Muscle layer of duodenum (tissue), 2 donors: ENCODE measurements at regions not wholly inside any gene's neighbourhood (a gene's known extent, or its start where the extent isn't known, plus 50 kb on each side); places are given as distances from the start of the nearest gene placed in this dataset.

Source experiments
- H3K27ac ChIP-seq: one replicate; pipeline ENCODE4 v1.7.0; 2013; ENCODE audit warnings: mild to moderate bottlenecking, low read length
- H3K27me3 ChIP-seq: one replicate; pipeline ENCODE4 v1.7.0; 2013; ENCODE audit warnings: low read depth, mild to moderate bottlenecking, control low read depth, low read length
- H3K36me3 ChIP-seq, 2 donors: one replicate each; pipeline ENCODE4 v1.7.0; 2013; ENCODE audit warnings: low read length in 2 of 2, control low read depth in 1 of 2, mild to moderate bottlenecking in 1 of 2; ENCODE audit not compliant: insufficient read depth in 2 of 2, control insufficient read depth in 1 of 2
- H3K4me1 ChIP-seq, 2 donors: one replicate each; pipeline ENCODE4 v1.7.0; 2013; ENCODE audit warnings: low read length in 2 of 2, mild to moderate bottlenecking in 2 of 2, control low read depth in 1 of 2, moderate library complexity in 1 of 2; ENCODE audit not compliant: insufficient read depth in 2 of 2, control insufficient read depth in 1 of 2
- H3K4me3 ChIP-seq, 2 donors: one replicate each; pipeline ENCODE4 v1.7.0; 2013; ENCODE audit warnings: low read length in 2 of 2, low read depth in 1 of 2, mild to moderate bottlenecking in 1 of 2
- H3K9me3 ChIP-seq, 2 donors: one replicate each; pipeline ENCODE4 v1.7.0; 2013; ENCODE audit warnings: low read length in 2 of 2, control low read depth in 1 of 2, mild to moderate bottlenecking in 1 of 2; ENCODE audit not compliant: control insufficient read depth in 1 of 2
- donor health status: healthy.

GRCh38 chr14:42814817-42815216 is 1208.1 kb downstream of the LRFN5 start:
- H3K9me3 ChIP-seq: peaks cover 0 to 3% of the 10 kb centered on the region in 2 donors
- H3K27ac ChIP-seq: no peak overlapping the region
- no peaks in the 10 kb centered on the region for H3K36me3 ChIP-seq
- no peaks in the 10 kb centered on the region for H3K4me1 ChIP-seq
- H3K27me3 ChIP-seq: no peaks in the 10 kb centered on the region
- no peak overlapping the region for H3K4me3 ChIP-seq

GRCh38 chr14:42806909-42807315 is 1200.2 kb downstream of the LRFN5 start:
- Histone ChIP-seq H3K27me3 (no peaks in the 10 kb centered on the region), H3K27ac (no peak overlapping the region), H3K4me3 (no peak overlapping the region), H3K4me1 (no peaks in the 10 kb centered on the region), H3K9me3 (no peaks in the 10 kb centered on the region), H3K36me3 (no peaks in the 10 kb centered on the region)

GRCh38 chr14:42804141-42804540 is 1197.5 kb downstream of the LRFN5 start:
- H3K27ac ChIP-seq: no peak overlapping the region
- no peaks in the 10 kb centered on the region for H3K36me3 ChIP-seq
- no peak overlapping the region for H3K4me3 ChIP-seq
- H3K9me3 ChIP-seq: no peaks in the 10 kb centered on the region
- H3K27me3 ChIP-seq: no peaks in the 10 kb centered on the region
- H3K4me1 ChIP-seq: no peaks in the 10 kb centered on the region

GRCh38 chr14:42802346-42802745 is 1195.7 kb downstream of the LRFN5 start:
- Histone ChIP-seq H3K36me3 (no peaks in the 10 kb centered on the region), H3K4me3 (no peak overlapping the region), H3K27ac (no peak overlapping the region), H3K4me1 (no peaks in the 10 kb centered on the region), H3K9me3 (no peaks in the 10 kb centered on the region), H3K27me3 (no peaks in the 10 kb centered on the region)

GRCh38 chr14:42792166-42792565 is 1185.5 kb downstream of the LRFN5 start:
- Histone ChIP-seq H3K4me3 (no peak overlapping the region), H3K36me3 (no peaks in the 10 kb centered on the region), H3K9me3 (no peaks in the 10 kb centered on the region), H3K27ac (no peak overlapping the region), H3K27me3 (no peaks in the 10 kb centered on the region), H3K4me1 (no peaks in the 10 kb centered on the region)

- no peaks in the 10 kb centered on the region for H3K36me3 ChIP-seq
- no peaks in the 10 kb centered on the region for H3K4me1 ChIP-seq
- no peak overlapping the region for H3K4me3 ChIP-seq
- no peaks in the 10 kb centered on the region for H3K27me3 ChIP-seq
- H3K27ac ChIP-seq: no peak overlapping the region
- H3K9me3 ChIP-seq: peaks cover 0 to 12% of the 10 kb centered on the region in 2 donors
Measured at GRCh38 chr14:42782754-42783153, 1176.1 kb downstream of the LRFN5 start.

GRCh38 chr14:42778984-42779383 is 1172.3 kb downstream of the LRFN5 start:
- Histone ChIP-seq H3K9me3 (no peaks in the 10 kb centered on the region), H3K27ac (no peak overlapping the region), H3K36me3 (no peaks in the 10 kb centered on the region), H3K4me3 (no peak overlapping the region), H3K27me3 (no peaks in the 10 kb centered on the region), H3K4me1 (no peaks in the 10 kb centered on the region)

- H3K27me3 ChIP-seq: no peaks in the 10 kb centered on the region
- H3K4me1 ChIP-seq: no peaks in the 10 kb centered on the region
- H3K27ac ChIP-seq: no peak overlapping the region
- H3K4me3 ChIP-seq: no peak overlapping the region
- no peaks in the 10 kb centered on the region for H3K9me3 ChIP-seq
- H3K36me3 ChIP-seq: no peaks in the 10 kb centered on the region
Measured at GRCh38 chr14:42750771-42751170, 1144.1 kb downstream of the LRFN5 start.

- no peak overlapping the region for H3K27ac ChIP-seq
- no peaks in the 10 kb centered on the region for H3K36me3 ChIP-seq
- no peaks in the 10 kb centered on the region for H3K27me3 ChIP-seq
- no peaks in the 10 kb centered on the region for H3K4me1 ChIP-seq
- no peaks in the 10 kb centered on the region for H3K9me3 ChIP-seq
- no peak overlapping the region for H3K4me3 ChIP-seq
Measured at GRCh38 chr14:42742084-42742483, 1135.4 kb downstream of the LRFN5 start.

- no peaks in the 10 kb centered on the region for H3K36me3 ChIP-seq
- H3K4me3 ChIP-seq: no peak overlapping the region
- no peaks in the 10 kb centered on the region for H3K27me3 ChIP-seq
- H3K9me3 ChIP-seq: no peaks in the 10 kb centered on the region
- H3K4me1 ChIP-seq: no peaks in the 10 kb centered on the region
- no peak overlapping the region for H3K27ac ChIP-seq
Measured at GRCh38 chr14:42736408-42736807, 1129.7 kb downstream of the LRFN5 start.

GRCh38 chr14:42734041-42734440 is 1127.4 kb downstream of the LRFN5 start:
- no peak overlapping the region for H3K4me3 ChIP-seq
- H3K27me3 ChIP-seq: no peaks in the 10 kb centered on the region
- H3K27ac ChIP-seq: no peak overlapping the region
- H3K36me3 ChIP-seq: no peaks in the 10 kb centered on the region
- H3K4me1 ChIP-seq: no peaks in the 10 kb centered on the region
- H3K9me3 ChIP-seq: no peaks in the 10 kb centered on the region

- Histone ChIP-seq H3K27ac (no peak overlapping the region), H3K36me3 (no peaks in the 10 kb centered on the region), H3K4me1 (no peaks in the 10 kb centered on the region), H3K9me3 (no peaks in the 10 kb centered on the region), H3K4me3 (no peak overlapping the region), H3K27me3 (no peaks in the 10 kb centered on the region)
Measured at GRCh38 chr14:42732005-42732404, 1125.3 kb downstream of the LRFN5 start.
